Neuronal stem cell (in vitro differentiated cells): ENCODE measurements at regions not wholly inside any gene's neighbourhood (a gene's known extent, or its start where the extent isn't known, plus 50 kb on each side); places are given as distances from the start of the nearest gene placed in this dataset.
A peak's percentile ranks its signal among the peaks of the same experiment; 100 is the strongest.

Source experiments
- DNase-seq: peaks from one replicate; pipeline ENCODE4 v3.0.0-alpha.2; 2013; ENCODE audit warnings: low spot score
- H2AFZ ChIP-seq: one replicate; pipeline ENCODE4 v1.6.1; 2013; ENCODE audit warnings: mild to moderate bottlenecking, low read length, inconsistent platforms
- H2AK5ac ChIP-seq: 2 replicates; pipeline ENCODE4 v1.6.1; 2013; ENCODE audit warnings: low read depth, mild to moderate bottlenecking, inconsistent platforms, low read length, moderate library complexity, mixed read lengths
- H2BK120ac ChIP-seq: 2 replicates; pipeline ENCODE4 v1.6.1; 2013; ENCODE audit warnings: low read depth, mild to moderate bottlenecking, inconsistent platforms, low read length, moderate library complexity, mixed read lengths
- H2BK12ac ChIP-seq: one replicate; pipeline ENCODE4 v1.6.1; 2013; ENCODE audit warnings: low read length, inconsistent platforms
- H2BK15ac ChIP-seq: 2 replicates; pipeline ENCODE4 v1.6.1; 2013; ENCODE audit warnings: mild to moderate bottlenecking, low read length, inconsistent platforms, mixed read lengths
- H2BK5ac ChIP-seq: one replicate; pipeline ENCODE4 v1.6.1; 2013; ENCODE audit warnings: inconsistent platforms, mild to moderate bottlenecking, low read length, moderate library complexity
- H3K14ac ChIP-seq: one replicate; pipeline ENCODE4 v1.6.1; 2013; ENCODE audit warnings: low read length, inconsistent platforms
- H3K18ac ChIP-seq: 2 replicates; pipeline ENCODE4 v1.6.1; 2013; ENCODE audit warnings: low read length, inconsistent platforms
- H3K23ac ChIP-seq: 2 replicates; pipeline ENCODE4 v1.6.1; 2013; ENCODE audit warnings: low read depth, mild to moderate bottlenecking, mixed read lengths, low read length, inconsistent platforms; ENCODE audit not compliant: poor library complexity
- H3K27ac ChIP-seq: replicated peaks from 3 replicates; pipeline ENCODE4 v1.5.1; 2013; ENCODE audit warnings: low read length, inconsistent platforms
- H3K27me3 ChIP-seq, 3 experiments: 2 replicates each; pipeline ENCODE4 v1.6.1; 2013; ENCODE audit warnings: low read length in 3 of 3, mild to moderate bottlenecking in 2 of 3, inconsistent platforms in 1 of 3, low read depth in 1 of 3, mixed read lengths in 1 of 3, moderate library complexity in 1 of 3; ENCODE audit not compliant: control insufficient read depth in 3 of 3, insufficient read depth in 3 of 3
- H3K36me3 ChIP-seq, 2 donors: replicated peaks in 1 of 2; 2 replicates each; pipeline ENCODE4 v1.6.1; 2013; ENCODE audit warnings: low read length in 2 of 2; ENCODE audit not compliant: control insufficient read depth in 2 of 2, insufficient read depth in 2 of 2
- H3K4ac ChIP-seq: 2 replicates; pipeline ENCODE4 v1.6.1; 2013; ENCODE audit warnings: inconsistent platforms, mild to moderate bottlenecking, low read length, moderate library complexity
- H3K4me1 ChIP-seq, 2 donors: 1 replicate in 1 of 2; 2 replicates in 1 of 2; pipeline ENCODE4 v1.6.1; 2013; ENCODE audit warnings: low read length in 2 of 2, low read depth in 1 of 2; ENCODE audit not compliant: control insufficient read depth in 2 of 2, insufficient read depth in 1 of 2
- H3K4me2 ChIP-seq: one replicate; pipeline ENCODE4 v1.6.1; 2013; ENCODE audit warnings: mild to moderate bottlenecking, low read length, inconsistent platforms; ENCODE audit not compliant: insufficient read depth, poor library complexity, severe bottlenecking
- H3K4me3 ChIP-seq, 2 donors: 2 replicates each; pipeline ENCODE4 v1.5.1; 2013; ENCODE audit warnings: low read length in 2 of 2, mild to moderate bottlenecking in 2 of 2, inconsistent platforms in 1 of 2, moderate library complexity in 1 of 2
- H3K79me1 ChIP-seq: one replicate; pipeline ENCODE4 v1.6.1; 2013; ENCODE audit warnings: low read depth, mild to moderate bottlenecking, inconsistent platforms, low read length, moderate library complexity
- H3K9ac ChIP-seq: one replicate; pipeline ENCODE4 v1.6.1; 2013; ENCODE audit warnings: mild to moderate bottlenecking, low read depth, low read length, inconsistent platforms; ENCODE audit not compliant: poor library complexity
- H3K9me3 ChIP-seq, 2 donors: replicated peaks in 1 of 2; 2 replicates each; pipeline versions ENCODE3 to v1.6.1; 2013; ENCODE audit warnings: low read length in 2 of 2, mild to moderate bottlenecking in 2 of 2, inconsistent platforms in 1 of 2, low read depth in 1 of 2, mixed read lengths in 1 of 2, moderate library complexity in 1 of 2; ENCODE audit not compliant: control insufficient read depth in 2 of 2, insufficient read depth in 1 of 2
- H4K8ac ChIP-seq: one replicate; pipeline ENCODE4 v1.6.1; 2013; ENCODE audit warnings: low read depth, mild to moderate bottlenecking, inconsistent platforms, low read length, moderate library complexity
- H4K91ac ChIP-seq: one replicate; pipeline ENCODE4 v1.6.1; 2013; ENCODE audit warnings: low read length, low read depth, mild to moderate bottlenecking, inconsistent platforms; ENCODE audit not compliant: poor library complexity
- WGBS, 2 donors: extraction: QIAGEN DNeasy Blood & Tissue Kit; methylation state at CpG; one replicate each; pipeline ENCODE4 v1.1.7; 2013; ENCODE audit warnings: missing lambda C conversion rate in 2 of 2, mixed read lengths in 1 of 2; ENCODE audit not compliant: insufficient read length in 2 of 2, insufficient replicate concordance in 1 of 2; ENCODE audit errors: extremely low coverage in 2 of 2; 5-methylcytosine and 5-hydroxymethylcytosine counted together

DNA sequence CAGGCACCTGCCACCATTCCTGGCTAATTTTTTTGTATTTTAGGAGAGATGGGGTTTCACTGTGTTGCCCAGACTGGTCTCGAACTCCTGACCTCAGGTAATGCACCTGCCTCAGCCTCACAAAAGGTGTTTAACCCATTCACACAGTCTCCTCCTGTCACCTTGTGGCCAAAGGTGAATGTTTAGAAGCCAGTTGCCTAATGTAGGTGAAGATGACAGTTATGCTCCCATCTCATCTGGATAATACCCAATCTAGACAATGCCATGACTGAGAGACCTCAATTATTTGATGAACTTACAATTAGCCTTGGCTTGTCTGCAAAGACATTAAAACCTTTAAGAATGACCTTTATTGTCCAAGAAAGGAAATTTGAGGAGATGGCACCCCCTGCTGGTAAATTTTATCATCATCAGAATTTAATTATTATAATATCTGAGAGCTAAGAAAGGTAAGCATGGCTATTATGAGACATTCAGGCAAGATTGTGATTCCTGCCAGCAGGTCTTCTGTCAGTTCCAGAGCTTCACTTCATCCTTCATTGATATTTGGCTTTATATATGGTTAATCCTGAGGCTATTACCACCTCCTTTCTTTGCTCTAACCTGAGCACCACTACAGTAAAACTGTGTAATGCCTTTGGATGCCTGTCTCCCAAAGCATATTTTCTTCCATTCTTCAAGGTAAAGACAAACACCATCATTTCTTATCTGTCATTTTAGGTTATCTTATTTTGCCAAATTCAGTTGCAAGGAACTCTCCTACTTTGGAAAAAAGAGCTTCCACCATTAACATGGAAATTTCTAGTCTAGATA is 117.6 kb downstream of the FAM124B start:
- Histone ChIP-seq H3K4me3 (no peak overlapping the region), H2AFZ (no peak overlapping the region), H2BK12ac (no peak overlapping the region), H3K36me3 (no peaks in the 10 kb centered on the region), H2AK5ac (no peak overlapping the region), H3K79me1 (no peaks in the 10 kb centered on the region), H3K27ac (no peak overlapping the region), H3K27me3 (no peaks in the 10 kb centered on the region), H4K8ac (no peak overlapping the region), H2BK120ac (no peak overlapping the region), H3K4me2 (no peak overlapping the region), H3K9me3 (no peaks in the 10 kb centered on the region), H3K4me1 (no peaks in the 10 kb centered on the region), H3K23ac (no peak overlapping the region), H3K4ac (no peak overlapping the region), H3K18ac (no peak overlapping the region), H4K91ac (no peak overlapping the region), H3K9ac (no peak overlapping the region), H2BK15ac (no peak overlapping the region), H2BK5ac (no peak overlapping the region), H3K14ac (no peak overlapping the region)
- DNase-seq: peak; percentile 30
- no CpG with 5 or more reads among the region's 1 CpG for WGBS, 2 donors

DNA sequence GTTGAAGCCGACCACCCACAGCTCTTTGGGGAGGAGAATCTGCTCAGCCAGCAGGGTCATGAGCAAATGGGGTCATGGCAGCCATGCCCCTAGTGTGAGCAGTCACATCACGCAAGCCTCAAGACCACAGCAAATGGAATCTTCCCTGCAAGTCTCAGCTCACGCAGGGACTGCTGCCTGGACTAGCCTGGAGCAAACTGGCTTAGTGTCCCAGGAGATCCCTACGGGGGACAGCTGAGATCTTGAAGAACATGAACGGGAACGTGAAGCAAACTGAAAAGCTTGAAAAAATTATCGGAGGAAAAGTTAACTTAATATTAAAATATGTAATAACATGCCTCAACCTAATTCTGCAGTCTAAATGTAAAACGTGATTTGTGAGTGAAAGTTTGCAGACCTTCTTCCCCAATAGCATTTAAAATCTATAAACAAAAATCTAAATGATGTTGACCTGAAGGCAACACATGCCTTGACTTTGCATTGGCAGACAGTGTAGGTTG is 118.4 kb downstream of the FAM124B start:
- Histone ChIP-seq H3K27ac (no peak overlapping the region), H3K14ac (no peak overlapping the region), H2BK120ac (no peak overlapping the region), H3K18ac (no peak overlapping the region), H2AK5ac (no peak overlapping the region), H2AFZ (no peak overlapping the region), H3K23ac (no peak overlapping the region), H3K9ac (no peak overlapping the region), H4K8ac (no peak overlapping the region), H3K79me1 (no peaks in the 10 kb centered on the region), H2BK15ac (no peak overlapping the region), H3K4me2 (no peak overlapping the region), H3K9me3 (no peaks in the 10 kb centered on the region), H4K91ac (no peak overlapping the region), H3K4me1 (no peaks in the 10 kb centered on the region), H3K4me3 (no peak overlapping the region), H3K27me3 (no peaks in the 10 kb centered on the region), H2BK12ac (no peak overlapping the region), H3K36me3 (no peaks in the 10 kb centered on the region), H3K4ac (no peak overlapping the region), H2BK5ac (no peak overlapping the region)
- DNase-seq: no peak
- WGBS, 2 donors: no CpG with 5 or more reads among the region's 8 CpGs

GRCh38 chr2:224281374-224281773 is 120.5 kb downstream of the FAM124B start:
- H3K4me3 ChIP-seq: no peak overlapping the region
- H3K9me3 ChIP-seq: no peaks in the 10 kb centered on the region
- H3K27me3 ChIP-seq: no peaks in the 10 kb centered on the region
- no peak overlapping the region for H2AK5ac ChIP-seq
- no peak overlapping the region for H3K4ac ChIP-seq
- H3K23ac ChIP-seq: no peak overlapping the region
- no peak overlapping the region for H2BK15ac ChIP-seq
- H2AFZ ChIP-seq: no peak overlapping the region
- H3K27ac ChIP-seq: no peak overlapping the region
- H4K91ac ChIP-seq: no peak overlapping the region
- H3K79me1 ChIP-seq: no peaks in the 10 kb centered on the region
- no peak overlapping the region for H4K8ac ChIP-seq
- H3K4me1 ChIP-seq: no peaks in the 10 kb centered on the region
- H3K18ac ChIP-seq: no peak overlapping the region
- no peak overlapping the region for H2BK120ac ChIP-seq
- H3K36me3 ChIP-seq: no peaks in the 10 kb centered on the region
- H3K14ac ChIP-seq: no peak overlapping the region
- no peak overlapping the region for H2BK5ac ChIP-seq
- no peak overlapping the region for H3K9ac ChIP-seq
- no peak for DNase-seq
- H3K4me2 ChIP-seq: no peak overlapping the region
- no CpG with 5 or more reads among the region's 2 CpGs for WGBS, 2 donors
- no peak overlapping the region for H2BK12ac ChIP-seq

DNA sequence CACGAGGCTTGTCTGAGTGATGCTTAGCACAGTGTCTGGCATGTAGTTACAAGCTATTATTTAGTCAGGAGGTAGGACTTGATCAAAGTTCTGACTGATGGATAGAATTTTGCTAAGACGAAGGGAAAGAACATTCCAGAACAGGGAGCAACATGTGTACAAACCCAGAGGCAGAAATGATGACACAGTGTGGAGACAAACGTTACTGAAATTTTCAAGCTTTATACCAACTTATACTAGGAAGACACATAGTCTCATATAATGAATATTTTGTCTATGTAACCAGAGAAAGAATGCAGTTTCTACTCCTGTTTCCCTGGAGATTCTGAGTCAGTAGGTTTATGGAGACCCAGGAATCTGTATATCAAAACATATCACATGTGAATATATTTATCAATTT is 123.4 kb downstream of the FAM124B start:
- H3K79me1 ChIP-seq: no peaks in the 10 kb centered on the region
- H3K23ac ChIP-seq: no peak overlapping the region
- H2BK5ac ChIP-seq: no peak overlapping the region
- WGBS, 2 donors: no CpG with 5 or more reads among the region's 3 CpGs
- no peak overlapping the region for H3K14ac ChIP-seq
- H3K4me3 ChIP-seq: no peak overlapping the region
- DNase-seq: no peak
- H3K9me3 ChIP-seq: no peaks in the 10 kb centered on the region
- H3K4ac ChIP-seq: no peak overlapping the region
- H3K4me1 ChIP-seq: no peaks in the 10 kb centered on the region
- no peak overlapping the region for H4K8ac ChIP-seq
- no peak overlapping the region for H4K91ac ChIP-seq
- no peak overlapping the region for H3K18ac ChIP-seq
- H2BK15ac ChIP-seq: no peak overlapping the region
- H2BK120ac ChIP-seq: no peak overlapping the region
- no peak overlapping the region for H3K27ac ChIP-seq
- no peak overlapping the region for H2AK5ac ChIP-seq
- no peaks in the 10 kb centered on the region for H3K36me3 ChIP-seq
- H3K4me2 ChIP-seq: no peak overlapping the region
- no peak overlapping the region for H2BK12ac ChIP-seq
- H2AFZ ChIP-seq: no peak overlapping the region
- no peaks in the 10 kb centered on the region for H3K27me3 ChIP-seq
- H3K9ac ChIP-seq: no peak overlapping the region
